T-helper 1 cell treated with Interleukin-12 subunit alpha and Interleukin-12 subunit beta and Interleukin-4 antibody, amounts not matched to agents 30 ng/mL and 1 ng/mL, for 36 hours (primary cell): ENCODE measurements at regions not wholly inside any gene's neighbourhood (a gene's known extent, or its start where the extent isn't known, plus 50 kb on each side); places are given as distances from the start of the nearest gene placed in this dataset.

Source experiments
- intact Hi-C: fragments of 100-400 bp; cut with micrococcal nuclease; formaldehyde crosslinking; loops from one replicate; pipeline ENCODE4 v1.15.1; 2024

DNA sequence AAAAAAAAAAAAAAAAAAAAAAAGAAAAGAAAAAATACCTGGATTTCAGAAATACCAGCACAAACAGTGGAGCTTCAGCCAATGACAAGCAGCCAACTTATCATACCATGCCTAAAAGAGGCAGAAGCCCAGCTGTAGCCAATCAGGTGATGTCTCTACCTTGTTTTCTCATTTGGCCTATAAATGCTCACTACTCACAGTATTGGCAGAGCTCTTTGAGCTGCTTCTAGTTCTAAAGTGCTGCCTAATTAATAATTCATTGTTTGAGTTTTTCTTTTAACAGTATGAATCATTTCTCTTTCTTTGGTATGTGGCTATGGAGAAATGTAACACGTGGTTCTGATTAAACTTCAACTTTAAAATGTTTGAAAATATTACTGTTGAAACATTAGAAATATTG is 188.8 kb upstream of the TECRL start:
- intact Hi-C loops, result no loop called here

DNA sequence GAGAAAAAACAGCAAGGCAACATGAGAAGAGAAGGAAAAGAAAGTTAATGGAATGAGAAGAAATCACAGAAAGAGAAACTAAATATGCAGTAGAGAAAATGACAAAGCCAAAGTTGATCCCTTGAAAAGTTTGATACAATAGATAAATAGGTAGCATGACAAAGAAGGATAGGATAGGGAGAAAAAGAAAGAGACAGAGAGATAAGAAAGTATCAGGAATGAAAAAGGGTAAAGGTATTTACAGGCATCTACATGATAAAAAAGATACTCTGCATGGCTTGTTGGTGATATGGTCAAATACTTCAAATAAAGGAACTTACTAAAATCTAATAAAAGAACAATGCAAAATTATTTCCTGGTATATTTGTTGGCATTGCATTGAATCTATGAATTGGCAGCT is 185.5 kb upstream of the TECRL start:
- intact Hi-C loops, result no loop called here

DNA sequence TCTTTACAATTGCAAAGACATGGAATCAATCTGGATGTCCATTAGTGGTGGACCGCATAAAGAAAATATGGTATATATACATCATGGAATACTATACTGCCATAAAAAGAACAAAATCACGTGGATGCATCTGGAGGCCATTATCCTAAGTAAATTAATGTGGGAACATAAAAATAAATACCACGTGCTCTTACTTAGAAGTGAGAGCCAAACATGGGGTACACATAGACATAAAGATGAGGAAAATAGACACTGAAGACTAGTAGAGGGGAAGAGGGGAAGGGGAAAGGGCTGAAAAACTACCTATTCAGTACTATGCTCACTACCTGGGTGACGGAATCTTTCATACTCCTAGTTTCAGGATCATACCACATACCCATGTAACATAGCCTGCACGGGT is 179.3 kb upstream of the TECRL start:
- intact Hi-C loops, result no loop called here

DNA sequence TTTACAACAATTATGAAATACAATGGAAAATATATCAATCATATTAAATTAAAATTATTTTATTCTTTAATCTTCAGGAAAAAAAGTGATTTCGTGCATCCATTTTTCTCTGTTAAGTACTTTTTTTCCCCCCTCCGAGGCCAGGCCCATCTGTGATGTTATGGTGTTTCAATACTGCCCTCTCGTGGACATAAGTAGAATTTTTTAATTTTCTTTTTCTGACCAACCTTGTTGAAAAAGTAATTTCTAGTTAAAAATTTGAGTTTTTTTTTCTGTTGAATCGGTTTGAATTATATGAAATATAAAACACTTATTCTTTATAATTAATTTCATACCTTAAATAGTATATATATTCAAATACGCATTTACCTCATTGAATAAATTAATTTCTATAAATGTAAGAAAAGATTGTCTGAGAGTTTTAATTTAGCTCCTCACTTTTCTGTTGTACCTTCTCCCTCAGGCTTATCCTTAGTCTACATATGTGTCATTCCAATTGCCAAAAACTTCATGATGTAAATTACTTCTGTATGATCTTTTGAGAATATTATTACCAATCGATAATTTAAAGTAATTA is 175.8 kb upstream of the TECRL start:
- intact Hi-C loops, result loop anchor here (1.0 kb wide), 1 partner anchor 427 kb away; no protein-coding TSS in a partner anchor

DNA sequence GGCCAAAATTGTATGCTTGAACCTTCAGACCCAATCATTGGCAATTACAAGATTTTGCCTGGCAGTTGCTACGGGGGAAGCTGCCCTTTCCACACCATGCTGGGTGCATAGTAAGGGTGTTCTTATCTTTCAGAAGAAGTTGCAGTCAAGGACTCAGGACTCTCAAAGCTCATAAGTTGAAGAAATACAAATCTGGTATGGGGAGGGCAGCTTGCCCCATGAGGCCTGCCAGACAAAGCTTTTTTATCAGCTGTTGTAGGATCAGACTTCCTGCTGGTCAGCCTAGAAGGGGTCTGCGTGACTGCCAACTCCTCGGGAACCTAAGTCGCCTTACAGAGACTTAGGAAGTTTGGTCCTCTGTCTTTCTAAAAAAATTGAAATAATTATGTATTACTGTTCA is 174.9 kb upstream of the TECRL start:
- intact Hi-C loops, result no loop called here

DNA sequence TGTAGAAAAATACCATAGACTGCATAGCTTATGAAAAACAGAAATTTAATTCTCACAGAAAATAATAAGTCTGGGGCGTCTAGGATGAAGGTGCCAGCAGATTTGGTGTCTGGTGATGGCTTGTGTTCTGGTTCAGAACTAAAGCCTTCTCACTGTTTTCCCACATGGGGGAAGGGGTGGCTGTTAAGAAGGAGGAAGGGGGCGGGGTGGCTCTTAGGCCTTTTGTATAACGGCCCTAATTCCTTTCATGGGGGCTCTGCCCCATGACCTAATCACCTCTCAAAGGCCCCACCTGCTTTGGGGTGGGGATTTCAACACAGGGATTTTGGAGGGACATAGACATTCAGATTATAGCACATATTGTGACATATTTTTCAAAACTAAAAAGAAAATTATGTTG is 173.2 kb upstream of the TECRL start:
- intact Hi-C loops, result no loop called here

DNA sequence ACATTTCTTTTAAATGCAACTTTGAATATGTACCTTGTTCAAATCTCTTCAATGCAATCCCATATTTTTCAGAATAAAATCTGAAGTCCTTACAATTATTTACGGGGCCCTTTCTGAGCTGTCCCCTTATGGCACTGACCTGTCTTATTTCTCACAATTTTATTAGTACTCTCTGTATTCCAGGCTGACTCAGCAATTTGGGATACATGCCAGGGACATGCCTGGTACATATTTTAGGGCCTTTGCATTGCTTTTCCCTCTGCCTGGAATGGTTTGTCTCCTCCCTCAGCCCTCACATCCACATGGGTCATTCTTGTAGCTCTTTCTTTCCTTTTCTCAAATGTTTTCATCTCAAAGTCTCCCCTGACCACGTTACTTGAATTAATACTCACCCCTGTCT is 172.2 kb upstream of the TECRL start:
- intact Hi-C loops, result no loop called here

DNA sequence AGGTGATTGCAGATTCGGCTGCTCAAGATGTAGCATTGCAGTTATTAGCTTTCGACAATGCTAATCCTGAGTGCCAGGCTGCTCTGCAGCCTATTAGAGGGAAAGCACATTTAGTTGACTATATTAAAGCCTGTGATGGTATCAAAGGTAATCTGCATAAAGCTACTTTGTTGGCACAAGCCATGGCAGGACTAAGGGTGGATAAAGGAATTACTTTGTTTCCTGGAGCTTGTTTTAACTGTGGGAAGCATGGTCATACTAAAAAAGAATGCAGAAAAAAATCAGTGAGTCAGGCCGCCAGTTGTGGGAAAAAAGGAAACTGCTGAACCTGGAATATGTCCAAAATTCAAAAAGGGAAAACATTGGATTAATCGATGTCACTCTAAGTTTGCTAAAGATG is 154.9 kb upstream of the TECRL start:
- intact Hi-C loops, result no loop called here

DNA sequence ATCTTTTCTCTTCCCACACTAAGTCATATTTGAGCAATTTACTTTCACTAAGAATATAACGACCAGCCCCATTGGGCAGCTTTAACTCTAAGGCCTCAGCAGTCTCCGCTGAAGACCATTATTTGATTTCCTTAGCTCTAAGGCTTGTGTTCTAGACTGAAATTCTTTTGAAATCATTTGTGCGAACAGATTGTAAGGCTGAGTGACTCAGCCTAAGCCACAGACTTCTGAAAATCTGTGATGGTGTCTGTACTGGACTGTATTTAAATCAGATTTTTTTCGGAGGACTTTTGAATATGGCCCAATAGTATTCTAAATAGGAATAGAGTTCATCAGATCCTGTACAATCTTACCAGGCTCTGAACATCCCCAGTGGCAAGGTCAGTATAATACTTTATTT is 150.3 kb upstream of the TECRL start:
- intact Hi-C loops, result no loop called here

DNA sequence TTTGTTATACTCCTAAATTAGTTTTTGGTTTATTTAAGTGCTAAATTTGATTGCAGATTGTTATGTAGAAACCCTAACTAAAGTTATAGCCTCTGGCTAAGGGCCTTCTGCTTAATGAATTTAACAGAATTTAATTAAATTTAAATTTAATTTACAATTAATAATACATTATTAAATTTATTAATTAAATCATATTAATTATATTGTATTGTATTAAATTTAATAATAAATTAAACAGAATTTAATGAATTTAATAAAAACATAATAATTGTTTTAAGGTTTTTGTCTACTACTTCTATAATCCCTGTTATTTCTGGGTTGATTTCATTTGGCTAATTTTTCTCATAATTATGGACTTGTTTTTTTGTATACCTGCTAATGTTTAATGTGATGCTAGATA is 141.9 kb upstream of the TECRL start:
- intact Hi-C loops, result no loop called here

DNA sequence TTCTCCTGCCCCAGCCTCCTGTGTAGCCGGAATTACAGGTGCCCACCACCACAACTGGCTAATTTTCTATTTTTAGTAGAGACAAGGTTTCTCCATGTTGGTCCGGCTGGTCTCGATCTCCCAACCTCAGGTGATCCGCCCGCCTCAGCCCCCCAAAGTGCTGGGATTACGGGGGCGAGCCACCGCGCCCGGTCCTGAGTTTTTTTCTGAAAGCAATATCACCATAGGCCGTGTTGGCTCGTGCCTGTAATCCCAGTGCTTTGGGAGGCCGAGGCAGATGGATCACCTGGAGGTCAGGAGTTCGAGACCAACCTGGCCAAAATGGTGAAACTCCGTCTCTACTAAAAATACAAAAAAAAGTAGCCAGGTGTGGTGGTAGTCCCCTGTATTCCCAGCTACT is 136.3 kb upstream of the TECRL start:
- intact Hi-C loops, result no loop called here

DNA sequence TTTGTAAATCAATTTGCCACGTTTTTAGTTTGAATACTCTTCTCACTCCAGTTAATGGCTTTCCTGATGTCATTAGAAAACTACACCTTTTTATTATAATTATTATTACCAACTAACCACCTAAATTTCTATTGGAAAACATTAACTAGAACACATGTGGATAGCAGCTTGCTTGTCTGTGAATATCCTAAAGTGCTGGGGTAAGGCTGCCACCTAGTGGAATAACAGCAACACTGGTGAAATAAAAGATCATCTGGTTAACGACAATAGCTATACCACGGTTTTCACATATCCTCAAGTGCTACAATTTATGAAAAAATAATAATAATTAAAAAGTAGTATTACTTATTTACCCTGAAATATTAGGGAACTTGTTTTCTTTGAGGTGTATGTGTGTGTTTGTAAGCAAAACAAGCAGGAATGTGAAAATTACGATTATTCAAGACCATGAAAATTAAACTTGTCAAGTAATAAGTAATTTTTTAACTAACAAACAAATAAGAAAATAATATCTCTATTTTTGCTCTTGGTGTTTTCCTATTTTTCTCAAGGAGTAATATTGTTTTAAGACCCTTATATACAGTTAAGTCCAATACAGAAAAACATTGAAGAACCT is 130.1 kb upstream of the TECRL start:
- intact Hi-C loops, result loop anchor here (1.0 kb wide), 1 partner anchor 381 kb away; no protein-coding TSS in a partner anchor

DNA sequence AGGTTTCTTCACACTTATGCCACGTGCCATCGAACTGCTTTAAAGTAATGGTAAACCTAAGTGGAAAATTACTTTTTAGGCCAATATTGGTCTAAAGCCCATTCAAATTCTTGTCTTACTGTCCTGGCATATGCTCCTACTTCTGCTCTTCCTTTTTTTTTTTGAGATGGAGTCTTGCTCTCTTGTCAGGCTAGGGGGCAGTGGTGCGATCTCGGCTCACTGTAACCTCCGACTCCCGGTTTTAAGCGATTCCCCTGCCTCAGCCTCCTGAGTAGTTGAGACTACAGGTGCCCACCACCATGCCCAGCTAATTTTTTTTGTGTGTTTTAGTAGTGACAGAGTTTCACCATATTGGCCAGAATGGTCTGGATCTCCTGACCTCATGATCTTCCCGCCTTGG is 129.0 kb upstream of the TECRL start:
- intact Hi-C loops, result no loop called here

DNA sequence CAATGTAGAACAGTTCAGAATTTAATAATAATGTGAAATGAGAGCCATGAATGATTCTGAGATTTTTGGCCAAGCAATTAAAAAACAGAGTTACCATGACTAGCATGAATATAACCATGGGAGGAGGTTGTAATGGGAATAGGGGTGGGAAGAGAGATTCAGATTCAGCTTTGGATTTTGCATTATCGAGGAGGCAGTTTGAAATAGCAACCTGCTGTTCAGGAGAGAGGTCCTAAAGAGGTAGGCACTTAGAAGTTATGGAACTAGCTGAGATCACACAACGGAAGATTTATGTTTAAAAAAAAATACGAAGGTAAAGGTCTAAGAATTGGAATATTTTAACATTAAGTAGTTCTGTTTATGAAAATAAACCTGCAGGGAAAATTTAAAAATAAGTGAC is 124.4 kb upstream of the TECRL start:
- intact Hi-C loops, result no loop called here

DNA sequence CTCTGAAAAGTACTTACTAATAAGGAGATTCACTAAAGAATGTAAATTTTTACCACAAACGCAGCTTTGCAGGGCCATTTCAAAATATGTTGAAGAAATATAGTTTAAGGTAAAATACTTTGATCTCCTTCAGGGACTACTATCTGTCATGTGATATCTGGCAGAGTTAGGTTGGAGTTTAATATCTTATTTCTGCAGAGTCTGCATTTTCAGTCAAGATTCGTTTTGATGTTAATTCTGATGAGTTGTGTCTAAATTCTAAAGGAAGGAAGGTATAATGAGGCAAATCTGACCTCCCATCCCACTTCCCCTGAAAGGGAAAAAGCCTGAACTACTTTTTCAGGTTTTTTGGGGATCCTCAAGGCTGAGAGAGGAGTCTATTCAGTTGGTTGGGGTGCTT is 123.9 kb upstream of the TECRL start:
- intact Hi-C loops, result no loop called here

DNA sequence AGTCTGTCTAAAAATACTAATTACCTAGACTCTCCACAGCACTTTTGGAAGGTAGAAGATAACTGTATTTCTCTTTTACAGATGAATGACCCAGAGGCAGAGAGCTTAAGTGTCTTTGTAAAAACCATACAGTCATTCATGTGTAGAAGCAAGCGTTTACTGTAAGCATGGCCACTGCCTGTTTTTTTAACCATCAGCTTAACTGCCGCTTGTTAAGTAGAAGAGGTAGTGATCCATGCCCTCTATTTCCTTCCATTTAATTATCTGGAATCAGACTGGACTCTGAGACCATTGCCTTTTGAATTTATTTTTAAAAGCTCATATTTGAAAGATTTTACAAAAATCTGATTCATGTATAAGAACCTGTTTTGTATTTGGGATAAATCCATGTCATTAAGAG is 111.2 kb upstream of the TECRL start:
- intact Hi-C loops, result no loop called here

DNA sequence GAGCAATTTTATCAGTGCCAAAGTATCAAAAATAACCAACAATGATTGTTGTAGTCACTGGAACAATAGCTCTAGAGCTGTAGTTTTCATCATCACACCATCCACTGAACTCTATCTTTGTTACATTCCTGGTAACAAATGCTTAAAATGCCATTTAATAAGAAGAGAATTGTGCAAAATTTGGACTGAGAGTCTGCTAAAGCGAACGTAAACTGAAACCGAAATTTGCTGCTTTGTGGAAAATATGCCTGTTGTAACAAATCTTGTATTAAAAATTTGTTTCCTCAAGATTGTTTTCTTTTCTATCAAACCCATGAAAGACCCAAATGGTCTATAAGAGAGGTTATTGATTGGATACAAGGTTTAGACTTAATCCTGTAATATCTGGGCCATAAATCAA is 109.3 kb upstream of the TECRL start:
- intact Hi-C loops, result no loop called here

DNA sequence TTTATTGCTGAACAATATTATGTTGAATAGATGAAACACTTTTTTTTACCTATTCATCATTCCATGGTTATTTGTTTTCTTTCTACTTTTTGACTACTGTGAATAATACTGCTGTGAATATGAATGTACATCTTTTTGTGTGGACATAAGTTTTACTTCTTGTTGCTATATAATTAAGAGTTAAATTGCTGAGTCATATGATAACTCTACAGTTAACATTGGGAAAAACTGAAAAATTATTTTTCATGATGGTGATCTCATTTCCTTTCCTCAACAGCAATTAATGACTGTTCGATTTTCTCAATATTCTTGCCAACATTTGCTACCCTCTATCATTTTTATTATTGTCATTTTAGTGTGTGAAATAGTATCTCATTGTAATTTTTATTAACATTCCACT is 106.9 kb upstream of the TECRL start:
- intact Hi-C loops, result no loop called here

DNA sequence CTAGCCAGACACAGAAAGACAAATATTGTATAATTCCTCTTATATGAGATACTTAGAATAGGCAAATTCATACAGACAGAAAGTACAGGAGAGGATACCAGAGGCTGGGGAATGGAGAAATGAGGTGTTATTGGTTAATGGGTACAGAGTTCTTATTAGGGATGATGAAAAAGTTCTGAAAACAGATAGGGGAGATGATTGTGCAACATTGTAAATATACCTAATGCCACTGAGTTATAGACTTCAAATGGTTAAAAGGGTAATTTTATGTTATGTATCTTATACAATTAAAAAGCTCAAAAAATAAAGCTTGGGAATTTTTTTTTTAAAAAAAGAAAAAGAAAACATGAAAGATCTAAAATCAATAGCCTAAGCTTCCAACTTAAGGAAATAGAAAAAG is 98.8 kb upstream of the TECRL start:
- intact Hi-C loops, result no loop called here

DNA sequence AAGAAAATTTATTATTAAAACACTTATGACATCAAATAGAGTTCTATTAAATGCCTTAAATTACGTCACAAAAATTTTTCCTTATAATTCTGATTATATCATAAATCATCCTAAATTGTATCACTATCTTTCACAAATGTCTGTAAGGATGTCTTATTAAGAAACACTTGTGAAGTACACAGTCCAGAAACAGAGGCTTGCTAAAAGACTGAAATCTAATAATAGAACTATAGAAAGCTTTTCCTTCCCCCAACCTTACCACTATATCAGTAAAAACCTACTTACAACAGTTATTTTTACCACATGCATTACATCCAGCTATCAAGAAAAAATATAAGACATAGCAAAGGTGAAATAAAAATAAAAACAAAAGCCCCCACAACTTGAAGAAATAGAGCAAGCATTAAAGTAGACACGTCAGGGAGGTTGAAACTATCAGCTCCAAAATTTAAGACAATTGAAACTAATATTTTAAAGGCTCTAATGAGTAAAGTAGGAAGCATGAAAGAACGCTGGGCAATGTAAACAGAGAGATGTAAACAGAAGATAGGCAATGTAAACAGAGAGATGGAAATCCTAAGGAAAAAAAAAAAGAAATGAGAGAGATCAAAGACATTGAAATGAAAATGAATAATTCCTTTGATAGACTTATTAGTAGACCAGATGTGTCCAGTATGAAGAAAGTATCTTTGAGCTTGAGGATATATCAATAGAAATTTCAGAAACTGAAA is 94.9 kb upstream of the TECRL start:
- intact Hi-C loops, result no loop called here

DNA sequence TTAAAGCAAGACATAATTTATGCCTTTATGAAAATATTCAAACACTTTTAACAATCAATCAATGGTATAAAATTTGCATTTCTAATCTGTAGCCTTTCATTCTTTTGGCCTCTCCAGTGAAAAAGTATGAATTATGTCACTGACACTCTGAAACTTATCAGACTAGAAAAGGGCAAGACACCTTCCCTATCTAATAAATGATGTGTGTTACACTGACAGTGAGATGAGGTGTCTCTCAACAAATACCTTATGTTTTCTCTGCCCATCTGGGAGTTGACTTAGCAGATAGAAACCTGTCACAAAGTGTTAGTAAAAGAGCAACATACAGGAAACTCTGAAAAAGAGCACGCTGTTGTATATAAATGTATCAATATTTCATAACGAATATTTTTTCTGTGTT is 94.2 kb upstream of the TECRL start:
- intact Hi-C loops, result no loop called here

DNA sequence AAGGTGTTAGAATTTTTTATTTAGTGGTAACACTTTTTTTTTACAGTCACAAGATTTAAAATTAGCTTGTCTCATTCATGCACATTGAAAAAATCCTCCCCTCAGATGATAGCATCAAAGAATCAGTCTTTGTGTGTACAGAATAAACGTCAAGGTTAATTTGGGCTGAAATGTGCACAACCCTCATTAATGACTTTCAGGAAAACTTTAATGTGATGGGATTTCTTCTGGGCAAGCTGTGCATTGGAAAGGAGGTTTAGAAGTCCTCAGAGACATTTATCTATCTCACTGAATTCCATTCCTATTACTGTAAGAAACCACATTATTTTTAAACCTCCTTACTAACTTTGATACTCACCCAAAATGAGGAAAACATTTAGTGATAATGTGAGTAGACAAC is 88.2 kb upstream of the TECRL start:
- intact Hi-C loops, result no loop called here

DNA sequence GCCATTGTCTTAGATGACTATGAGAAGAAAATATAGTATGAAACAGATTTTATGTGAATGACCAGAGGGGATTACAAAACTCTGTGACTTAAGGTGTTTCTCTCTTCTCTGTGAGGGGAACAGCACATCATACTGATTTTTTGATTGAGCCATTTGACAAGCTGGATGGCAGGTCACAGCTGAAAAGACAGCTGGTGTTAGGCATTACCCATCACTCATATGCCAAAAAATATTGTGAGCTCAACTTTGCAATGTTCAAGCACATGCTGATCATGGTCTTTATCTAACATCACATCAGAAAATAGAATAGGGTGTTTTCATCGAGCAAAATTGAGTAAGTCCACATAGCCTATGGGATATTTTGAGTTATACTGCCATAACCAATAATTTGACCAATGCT is 86.7 kb upstream of the TECRL start:
- intact Hi-C loops, result no loop called here
